ENCODE measurements at regions not wholly inside any gene's neighbourhood (a gene's known extent, or its start where the extent isn't known, plus 50 kb on each side); places are given as distances from the start of the nearest gene placed in this dataset.

- TF ChIP-seq EP300 (IDR thresholded peaks at IDR 0.05) (no peak), CTCF (IDR thresholded peaks at IDR 0.05) (no peak)
Measured at GRCh38 chr2:236444187-236444586, 125.4 kb upstream of the ACKR3 start.
